Liver (tissue), 3 donors: ENCODE measurements at regions not wholly inside any gene's neighbourhood (a gene's known extent, or its start where the extent isn't known, plus 50 kb on each side); places are given as distances from the start of the nearest gene placed in this dataset.

Experiments used
- CTCF ChIP-seq: fragments of 150-350 bp; IDR thresholded peaks from 2 replicates; pipeline ENCODE4 v1.5.1; 2017; ENCODE audit warnings: improper control_type of control experiment, low read depth, low read length; ENCODE audit not compliant: missing input control
- RXRA ChIP-seq, 2 donors: IDR thresholded peaks; 2 replicates each; pipeline ENCODE4 v1.6.1; 2017 to 2018; ENCODE audit warnings: antibody characterized with exemption in 2 of 2, mild to moderate bottlenecking in 1 of 2
- TF ChIP-seq, protein P1 (sequence below): IDR thresholded peaks from 2 replicates; pipeline ENCODE4 v1.6.1; 2016; ENCODE audit warnings: antibody characterized with exemption
- donor health status: healthy.
- donor health status: healthy.

GRCh38 chr9:80218328-80218727 is 646.6 kb downstream of the TLE4 start:
- TF ChIP-seq, protein P1, sequence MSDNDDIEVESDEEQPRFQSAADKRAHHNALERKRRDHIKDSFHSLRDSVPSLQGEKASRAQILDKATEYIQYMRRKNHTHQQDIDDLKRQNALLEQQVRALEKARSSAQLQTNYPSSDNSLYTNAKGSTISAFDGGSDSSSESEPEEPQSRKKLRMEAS = no peak
- no peak for TF ChIP-seq CTCF
- TF ChIP-seq RXRA (IDR thresholded peaks at IDR 0.05) = no peak
